HG03103 (cell line): ENCODE measurements at regions not wholly inside any gene's neighbourhood (a gene's known extent, or its start where the extent isn't known, plus 50 kb on each side); places are given as distances from the start of the nearest gene placed in this dataset.
"Not testable (repeated sequence)": the region's sequence is repeated elsewhere in the genome, so short reads cannot be mapped to it uniquely, and the experiment has no call there.

Experiments
- ATAC-seq: cut with Tn5 transposase; IDR thresholded peaks from one replicate; pipeline ENCODE4 v1.9.1; 2021; ENCODE audit warnings: low read depth; ENCODE audit not compliant: unreplicated experiment

DNA sequence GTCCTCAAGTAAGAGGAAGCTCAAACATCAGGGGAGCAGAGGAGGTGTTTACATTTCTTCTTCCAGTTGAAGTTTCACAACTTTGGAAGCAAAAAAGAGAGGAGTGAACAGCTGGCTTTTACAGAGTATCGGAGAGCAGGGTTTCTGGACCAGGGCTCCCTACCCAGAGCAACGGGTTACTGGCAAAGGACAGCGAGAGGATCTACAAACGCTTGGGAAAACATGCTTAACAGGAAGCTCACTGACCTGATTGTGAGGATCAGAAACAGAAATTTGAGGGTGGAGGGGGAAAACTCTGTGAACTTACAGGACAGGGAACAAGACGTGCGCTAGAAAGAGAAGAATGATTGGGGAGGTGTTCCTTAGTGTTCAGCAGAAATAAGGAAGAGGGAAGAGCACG is 85.7 kb upstream of the TAB2 start:
- ATAC-seq: no peak

DNA sequence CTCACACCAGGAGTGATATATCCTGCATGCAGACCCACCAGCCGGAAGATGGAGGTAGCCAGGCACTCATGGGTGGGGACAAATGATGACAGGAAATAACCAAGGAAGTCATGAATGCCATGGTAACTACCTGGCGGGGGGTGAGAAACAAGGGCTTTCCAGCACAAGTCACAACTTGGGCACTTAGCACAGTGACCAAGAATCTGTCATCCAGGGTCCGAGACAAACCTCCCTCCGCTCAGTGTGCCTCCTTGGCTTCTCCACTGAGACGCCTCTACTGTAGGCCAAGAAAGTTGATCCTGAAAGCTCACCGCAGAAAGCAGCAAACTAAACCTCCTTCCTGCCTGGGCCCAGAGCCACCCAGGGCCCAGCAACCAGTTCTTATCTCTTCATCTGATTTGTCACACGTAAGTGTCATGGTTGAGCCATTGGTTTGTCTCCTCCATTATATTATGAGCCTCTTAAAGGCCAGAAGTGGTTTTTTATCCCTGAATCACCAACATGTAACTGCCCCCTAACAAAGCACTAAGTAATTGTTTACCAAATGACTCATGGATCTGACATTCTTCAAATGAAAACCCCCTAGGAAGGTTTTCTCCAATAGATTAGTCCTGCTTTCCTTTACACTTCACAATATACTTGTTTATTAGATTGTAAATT is 84.3 kb upstream of the TAB2 start:
- no peak for ATAC-seq

DNA sequence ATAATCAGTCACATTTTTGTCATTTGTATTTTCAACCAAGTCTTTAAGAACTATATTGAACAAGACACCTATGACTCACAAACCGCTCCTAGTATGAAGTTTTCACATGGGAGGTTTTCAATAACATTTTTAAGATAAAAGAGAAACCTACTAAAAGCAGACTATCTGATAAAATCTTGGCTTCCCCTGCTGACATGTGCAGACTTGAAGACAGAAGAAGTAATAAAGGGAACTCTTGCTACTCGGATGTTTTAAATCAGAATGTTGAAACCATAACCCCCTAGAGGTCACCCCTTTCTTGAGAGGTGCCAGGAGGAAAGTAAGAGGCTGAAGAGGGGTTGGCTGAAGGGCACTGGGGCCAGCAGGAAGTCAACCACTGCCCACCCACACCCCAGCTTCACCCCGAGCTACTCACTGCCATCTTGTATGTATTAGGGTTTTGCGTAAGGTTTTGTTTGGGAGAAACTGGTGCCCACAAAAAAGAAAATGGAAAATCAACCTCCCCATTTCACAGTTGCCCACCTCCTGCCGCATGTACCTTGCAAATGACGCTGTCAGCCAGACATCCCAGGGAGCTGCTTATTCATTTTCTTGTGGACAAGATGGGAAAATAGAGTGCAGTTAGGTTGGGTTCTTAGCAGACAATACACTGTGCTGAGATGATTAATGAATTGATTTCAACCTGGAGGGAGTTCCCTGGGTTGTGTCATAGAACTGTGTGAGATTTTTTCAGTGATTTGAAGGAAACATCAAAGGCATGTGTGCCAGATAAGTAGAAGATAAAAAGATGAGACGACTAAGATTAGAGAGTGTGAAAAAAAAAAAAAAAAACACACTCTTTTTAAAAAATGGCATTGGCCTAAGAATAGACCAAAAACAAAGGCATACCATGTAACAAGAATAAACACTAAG is 83.2 kb upstream of the TAB2 start:
- no peak for ATAC-seq

GRCh38 chr6:149235130-149235561 is 82.4 kb upstream of the TAB2 start:
- ATAC-seq: peak; percentile 72

GRCh38 chr6:149236589-149236988 is 80.9 kb upstream of the TAB2 start:
- ATAC-seq: no peak

- no peak for ATAC-seq
These were observed 80.0 kb upstream of the TAB2 start for GRCh38 chr6:149237464-149237863.

DNA sequence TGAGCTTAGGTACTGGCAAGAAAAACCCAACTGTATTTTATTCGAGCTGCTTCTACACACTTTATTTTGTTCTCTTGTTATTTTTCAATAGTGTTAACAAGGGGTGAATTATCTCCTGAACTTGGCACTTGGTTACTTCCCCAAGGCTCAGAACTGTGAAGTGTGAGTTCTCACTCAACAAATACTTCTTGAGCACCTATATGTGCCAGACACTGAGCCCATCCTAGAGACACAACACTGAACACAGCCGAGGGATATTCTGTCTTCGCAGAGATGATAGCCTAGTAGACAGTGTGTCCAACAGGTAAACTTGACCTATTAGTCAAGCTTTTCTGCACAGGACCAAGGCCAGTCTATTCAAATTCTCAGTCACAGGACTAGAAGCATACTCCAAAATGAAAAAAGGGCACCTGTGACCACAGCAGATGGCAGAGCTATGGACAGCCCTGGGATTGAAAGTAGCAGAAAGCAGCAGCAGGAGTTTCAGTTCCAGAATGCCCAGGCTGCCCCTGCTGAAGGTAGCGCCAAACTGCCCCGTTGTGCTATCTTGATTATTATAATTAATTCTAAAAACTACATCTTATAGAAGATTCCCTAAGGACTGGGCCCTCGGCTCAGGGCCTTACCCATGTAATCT is 77.8 kb upstream of the TAB2 start:
- no peak for ATAC-seq

GRCh38 chr6:149242883-149243282 is 74.6 kb upstream of the TAB2 start:
- ATAC-seq: no peak

- ATAC-seq: no peak
These were observed 73.4 kb upstream of the TAB2 start for GRCh38 chr6:149244105-149244504.

DNA sequence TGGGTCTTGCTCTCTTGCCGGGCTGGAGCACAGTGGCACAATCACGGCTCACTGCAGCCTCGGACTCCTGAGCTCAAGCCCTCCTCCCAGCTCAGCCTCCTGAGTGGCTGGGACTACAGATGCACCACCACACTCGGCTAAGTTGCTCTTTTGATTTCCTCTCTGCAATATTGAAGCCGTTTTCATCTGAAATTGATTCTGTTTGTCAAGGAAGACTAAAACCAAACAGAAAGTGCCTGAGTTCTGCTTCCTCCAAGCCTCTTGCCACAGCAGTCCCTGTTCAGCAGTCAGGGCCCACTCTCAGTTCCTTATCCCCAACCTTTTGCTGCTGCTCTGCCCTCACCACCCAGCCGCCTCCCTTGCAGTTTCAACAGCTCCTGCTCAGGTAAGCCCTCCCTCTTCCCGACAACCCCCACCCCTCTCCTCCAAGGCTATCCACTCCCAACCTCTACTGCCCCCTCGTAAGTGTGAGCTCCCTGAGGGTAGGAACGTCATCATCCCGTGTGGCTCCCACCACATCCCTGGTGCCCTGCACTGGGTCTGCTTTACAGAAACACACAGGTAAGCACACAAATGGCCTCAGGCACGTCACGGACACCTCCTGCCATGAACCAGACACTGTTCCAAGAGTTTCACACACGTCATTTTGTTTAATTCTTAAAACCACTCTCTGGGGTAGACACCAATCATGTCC is 70.7 kb upstream of the TAB2 start:
- peak; percentile 90 for ATAC-seq

GRCh38 chr6:149247385-149247763 is 70.1 kb upstream of the TAB2 start:
- ATAC-seq: no peak

DNA sequence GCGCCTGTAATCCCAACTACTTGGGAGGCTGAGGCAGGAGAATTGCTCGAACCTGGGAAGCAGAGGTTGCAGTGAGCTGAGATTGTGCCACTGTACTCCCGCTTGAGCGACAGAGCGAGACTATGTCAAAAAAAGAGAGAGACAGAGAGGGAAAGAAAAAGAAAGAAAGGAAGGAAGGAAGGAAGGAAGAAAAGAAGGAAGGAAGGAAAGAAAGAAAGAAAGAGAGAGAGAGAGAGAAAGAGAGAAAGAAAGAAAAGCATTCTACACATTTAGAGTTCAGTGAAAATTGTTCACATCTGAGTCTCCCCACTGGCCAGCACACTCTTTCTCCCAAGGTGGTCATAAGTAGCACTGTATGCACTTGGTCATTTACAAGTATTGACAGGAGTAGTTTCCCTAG is 69.2 kb upstream of the TAB2 start:
- ATAC-seq: not testable (repeated sequence)

DNA sequence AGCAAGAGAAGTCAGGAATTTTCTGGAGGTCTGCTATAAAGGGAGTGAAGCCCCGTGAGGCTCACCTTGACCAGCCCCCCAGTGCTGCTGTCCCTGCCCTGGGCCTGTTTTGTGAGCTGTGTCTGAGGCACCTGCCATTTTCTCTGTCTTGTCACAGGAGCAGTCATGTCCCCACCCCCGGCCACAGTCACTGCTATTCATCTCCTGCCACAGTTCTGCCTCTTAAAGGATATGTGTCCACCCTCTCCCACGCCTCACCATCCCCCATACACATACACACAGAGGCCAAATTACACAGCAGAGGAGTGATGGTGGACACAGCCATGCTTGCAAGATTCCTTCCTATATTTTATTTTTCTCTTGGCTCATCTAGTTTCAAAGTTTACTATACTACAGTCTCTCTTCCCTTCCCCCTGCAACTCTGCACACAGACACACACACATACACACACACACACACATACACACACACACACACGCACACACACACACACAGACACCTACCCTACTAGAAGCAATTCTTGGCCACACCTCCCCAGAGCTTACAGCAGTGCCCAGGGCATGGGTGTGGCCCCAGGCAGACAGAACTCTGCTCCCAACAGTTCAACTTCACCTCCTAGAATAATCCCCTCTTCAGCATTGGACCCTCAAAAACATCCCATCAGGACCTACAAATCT is 68.7 kb upstream of the TAB2 start:
- no peak for ATAC-seq

DNA sequence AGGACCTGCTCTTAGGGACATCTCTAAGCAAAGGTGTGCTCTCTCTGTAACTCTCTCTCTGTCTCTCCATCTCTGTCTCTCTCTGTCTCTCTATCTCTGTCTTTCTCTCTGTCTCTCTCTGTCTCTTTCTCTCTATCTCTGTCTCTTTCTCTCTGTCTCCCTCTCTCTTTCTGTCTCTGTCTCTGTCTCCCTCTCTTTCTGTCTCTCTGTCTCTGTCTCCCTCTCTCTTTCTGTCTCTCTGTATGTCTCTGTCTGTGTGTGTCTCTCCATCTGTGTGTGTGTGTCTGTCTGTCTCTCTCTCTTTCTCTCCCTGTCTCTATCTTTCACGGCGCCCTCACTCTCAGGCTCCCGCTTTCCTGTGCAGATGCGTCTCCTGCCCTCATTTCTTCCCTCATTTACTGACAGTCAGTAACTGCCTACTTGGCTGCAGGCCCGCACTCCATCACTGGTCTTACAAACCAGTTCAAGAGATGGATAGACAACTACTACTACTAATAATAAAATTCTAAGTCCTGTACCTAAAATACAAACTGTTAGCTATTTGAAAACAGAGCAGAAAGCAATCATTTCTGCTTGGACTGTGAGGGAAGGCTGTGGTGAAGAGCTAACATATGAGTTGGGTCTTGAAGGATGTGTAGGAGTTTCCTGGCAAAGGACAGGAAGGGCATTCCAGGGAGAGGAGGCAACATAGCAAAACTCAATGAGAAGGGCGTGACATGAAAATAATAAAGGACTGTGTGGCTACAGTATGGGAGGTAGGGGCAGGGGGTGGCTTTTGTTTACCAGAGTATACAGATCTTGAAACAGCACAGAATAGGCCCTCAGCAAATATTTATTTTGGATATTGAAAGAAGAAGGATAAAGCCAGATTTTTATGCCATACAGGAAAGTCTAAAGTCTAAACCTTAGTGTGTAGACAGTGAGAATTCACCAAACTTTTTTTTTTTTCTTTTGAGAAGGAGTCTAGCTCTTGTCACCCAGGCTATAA is 67.8 kb upstream of the TAB2 start:
- ATAC-seq: no peak

DNA sequence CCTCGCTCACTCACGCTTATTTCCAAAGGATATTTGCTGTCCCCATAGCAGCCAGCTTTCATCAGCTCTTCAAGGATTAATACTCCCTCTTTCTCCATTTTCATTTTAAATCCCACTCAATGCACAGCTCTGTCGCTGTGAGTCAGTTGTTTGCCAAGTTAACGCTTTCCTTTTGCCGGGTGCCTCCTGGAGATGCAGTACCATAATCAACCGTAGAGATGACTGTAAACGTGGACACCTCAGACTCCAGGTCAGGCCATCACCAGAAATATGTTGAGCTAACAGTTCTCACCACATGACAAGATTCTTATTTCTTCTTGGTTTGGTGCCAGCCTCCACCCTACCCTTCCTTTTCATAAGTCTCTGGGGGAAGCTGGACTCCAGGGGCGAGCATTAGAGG is 66.6 kb upstream of the TAB2 start:
- ATAC-seq: no peak

DNA sequence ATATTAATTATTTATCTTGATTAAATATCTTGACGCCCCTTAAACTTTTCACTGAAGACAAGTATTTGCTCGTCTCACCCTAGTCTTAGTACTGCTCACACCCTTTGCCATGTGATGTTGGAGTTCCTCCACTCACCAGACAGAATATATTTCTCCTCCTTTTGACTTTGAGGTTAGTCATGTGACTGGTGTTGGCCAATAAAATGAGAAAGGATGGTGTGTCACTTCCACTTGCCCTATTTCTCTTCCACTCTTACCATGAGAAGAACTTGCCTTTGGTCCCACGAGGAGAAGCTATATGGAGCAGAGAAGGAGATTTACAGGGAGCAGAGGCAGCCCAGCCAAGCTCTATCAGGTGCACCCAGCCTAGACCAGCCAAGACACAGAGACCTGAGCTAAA is 64.9 kb upstream of the TAB2 start:
- no peak for ATAC-seq

GRCh38 chr6:149254253-149254652 is 63.3 kb upstream of the TAB2 start:
- ATAC-seq: no peak

GRCh38 chr6:149259753-149260152 is 57.8 kb upstream of the TAB2 start:
- no peak for ATAC-seq

DNA sequence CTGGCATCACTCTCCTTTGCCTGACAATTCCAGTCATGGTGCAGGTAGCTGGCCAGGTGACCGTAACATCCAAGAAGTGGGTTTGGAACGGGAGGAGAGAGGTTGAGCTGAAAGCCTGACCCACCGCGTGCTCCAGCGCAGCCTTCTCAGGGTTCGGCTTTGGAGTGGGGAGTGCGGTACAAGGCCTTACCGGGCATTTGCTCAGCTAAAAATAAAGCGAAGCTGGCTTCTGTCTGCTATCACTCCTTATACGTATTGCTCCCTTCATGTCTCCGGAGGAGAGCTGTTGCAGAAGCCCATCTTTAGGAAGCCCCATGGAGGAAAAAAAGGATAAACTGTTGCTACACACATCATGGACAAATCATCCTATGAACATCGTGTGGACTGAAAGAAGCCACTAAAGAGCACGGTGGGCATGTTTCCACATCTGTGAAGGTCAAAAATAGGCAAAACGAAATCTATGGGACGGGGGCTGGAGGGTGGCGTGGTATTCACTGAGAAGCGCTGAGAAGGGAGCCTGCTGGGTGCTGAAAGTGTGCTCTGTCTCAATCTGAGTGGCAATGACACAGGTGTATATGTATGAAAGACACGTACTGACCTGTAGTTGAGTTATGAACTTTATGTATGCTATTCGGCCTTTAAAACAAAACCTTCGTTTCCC is 57.2 kb upstream of the TAB2 start:
- ATAC-seq: no peak
